GM12872 (cell line): ENCODE measurements at regions not wholly inside any gene's neighbourhood (a gene's known extent, or its start where the extent isn't known, plus 50 kb on each side); places are given as distances from the start of the nearest gene placed in this dataset.

ENCODE experiments used
- TF ChIP-seq, protein P1 (sequence below): IDR thresholded peaks from 3 replicates; pipeline ENCODE4 v1.5.1; 2011; ENCODE audit warnings: low read depth, mild to moderate bottlenecking, low read length, moderate library complexity; ENCODE audit not compliant: insufficient read depth

GRCh38 chr2:234711308-234711707 lies 214.4 kb upstream of the ARL4C start:
- TF ChIP-seq, protein P1, sequence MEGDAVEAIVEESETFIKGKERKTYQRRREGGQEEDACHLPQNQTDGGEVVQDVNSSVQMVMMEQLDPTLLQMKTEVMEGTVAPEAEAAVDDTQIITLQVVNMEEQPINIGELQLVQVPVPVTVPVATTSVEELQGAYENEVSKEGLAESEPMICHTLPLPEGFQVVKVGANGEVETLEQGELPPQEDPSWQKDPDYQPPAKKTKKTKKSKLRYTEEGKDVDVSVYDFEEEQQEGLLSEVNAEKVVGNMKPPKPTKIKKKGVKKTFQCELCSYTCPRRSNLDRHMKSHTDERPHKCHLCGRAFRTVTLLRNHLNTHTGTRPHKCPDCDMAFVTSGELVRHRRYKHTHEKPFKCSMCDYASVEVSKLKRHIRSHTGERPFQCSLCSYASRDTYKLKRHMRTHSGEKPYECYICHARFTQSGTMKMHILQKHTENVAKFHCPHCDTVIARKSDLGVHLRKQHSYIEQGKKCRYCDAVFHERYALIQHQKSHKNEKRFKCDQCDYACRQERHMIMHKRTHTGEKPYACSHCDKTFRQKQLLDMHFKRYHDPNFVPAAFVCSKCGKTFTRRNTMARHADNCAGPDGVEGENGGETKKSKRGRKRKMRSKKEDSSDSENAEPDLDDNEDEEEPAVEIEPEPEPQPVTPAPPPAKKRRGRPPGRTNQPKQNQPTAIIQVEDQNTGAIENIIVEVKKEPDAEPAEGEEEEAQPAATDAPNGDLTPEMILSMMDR, result no peak

DNA sequence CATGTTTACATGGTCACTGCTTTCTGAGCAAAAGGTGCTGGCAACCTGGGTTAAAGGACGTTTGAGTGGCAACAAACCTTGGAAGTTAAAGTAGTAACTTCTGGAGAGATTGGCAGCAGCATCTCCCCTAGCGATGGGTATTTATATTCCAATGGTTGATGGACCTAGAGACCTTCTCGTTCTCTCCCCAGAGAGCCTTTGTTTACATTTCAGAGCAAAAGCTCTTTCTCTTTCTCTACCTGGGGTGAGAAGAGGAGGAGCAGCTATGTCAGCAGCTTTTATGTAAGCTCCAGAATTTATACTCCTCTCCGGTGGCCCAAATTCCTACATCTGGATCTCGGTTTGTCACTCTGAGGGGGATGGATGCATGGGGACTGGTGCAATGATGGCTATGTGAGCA lies 213.7 kb upstream of the ARL4C start:
- TF ChIP-seq, protein P1, result no peak

DNA sequence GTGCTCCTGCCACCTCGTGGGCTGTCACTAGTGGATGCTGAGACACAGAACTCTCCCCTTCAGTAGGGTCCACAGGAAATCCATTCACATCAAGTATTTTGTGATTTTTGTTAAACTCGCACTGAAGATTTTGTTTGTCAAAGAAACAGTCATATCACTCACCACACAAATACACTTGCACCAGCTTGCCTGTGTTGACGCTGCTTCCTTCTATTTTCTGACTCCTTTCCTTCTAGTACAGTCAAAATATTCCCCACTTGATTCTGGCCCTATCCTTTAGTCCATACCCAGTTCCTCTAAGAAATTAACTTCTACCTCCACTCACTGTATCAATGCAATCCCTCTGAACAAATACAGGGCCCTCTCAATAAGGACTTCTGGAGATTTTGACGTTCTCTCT lies 213.2 kb upstream of the ARL4C start:
- TF ChIP-seq, protein P1, result no peak

GRCh38 chr2:234708717-234709116 lies 211.8 kb upstream of the ARL4C start:
- TF ChIP-seq, protein P1, result no peak

GRCh38 chr2:234708091-234708683 lies 211.3 kb upstream of the ARL4C start:
- TF ChIP-seq, protein P1, result no peak

GRCh38 chr2:234706086-234706485 lies 209.2 kb upstream of the ARL4C start:
- TF ChIP-seq, protein P1, result no peak

GRCh38 chr2:234705108-234705507 lies 208.2 kb upstream of the ARL4C start:
- TF ChIP-seq, protein P1, result no peak

DNA sequence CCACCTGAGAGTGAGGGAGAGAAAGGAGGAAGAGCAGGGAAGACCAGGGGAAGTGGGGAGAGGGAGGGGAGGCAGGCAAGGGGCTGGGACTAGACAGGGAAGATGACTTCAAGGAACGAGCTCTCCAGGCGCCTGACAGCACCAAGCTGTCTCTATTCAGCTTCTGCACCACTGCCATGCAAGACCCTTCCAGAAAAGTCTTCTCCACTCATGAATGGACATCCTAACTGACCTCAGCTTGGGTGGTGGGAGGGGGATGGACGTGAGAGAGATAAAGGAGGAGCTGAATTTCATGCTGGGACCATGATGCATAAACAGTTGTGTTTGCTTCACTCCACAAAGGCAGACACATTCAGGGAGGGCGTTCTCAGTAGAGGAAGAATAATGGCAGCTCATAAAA lies 206.4 kb upstream of the ARL4C start:
- TF ChIP-seq, protein P1, result no peak
